ENCODE measurements at regions not wholly inside any gene's neighbourhood (a gene's known extent, or its start where the extent isn't known, plus 50 kb on each side); places are given as distances from the start of the nearest gene placed in this dataset.
A peak's percentile ranks its signal among the peaks of the same experiment; 100 is the strongest.
"Not testable (repeated sequence)": the region's sequence is repeated elsewhere in the genome, so short reads cannot be mapped to it uniquely, and the experiment has no call there.

GRCh38 chr10:118875087-118875486 is 120.3 kb upstream of the CACUL1 start:
- intact Hi-C loops (cut with DNase I): no loop called here
- H3K4me3 ChIP-seq: no peak overlapping the region
- 96% methylated on average over 1 of the region's 1 CpG for WGBS
- H3K4me1 ChIP-seq: peaks cover 17 to 27% (median 25%) of the 10 kb centered on the region in 4 donors
- no peak for DNase-seq (ENCODE audit: extremely low spot score)
- no peaks in the 10 kb centered on the region for H3K27me3 ChIP-seq
- TF ChIP-seq EP300 (IDR thresholded peaks at IDR 0.05) (no peak), POLR2A (IDR thresholded peaks at IDR 0.05; ENCODE audit: low read depth) (no peak), POLR2AphosphoS5 (IDR thresholded peaks at IDR 0.05) (no peak), CTCF (IDR thresholded peaks at IDR 0.05) (no peak)
- no peaks in the 10 kb centered on the region for H3K9me3 ChIP-seq
- no peak overlapping the region for H3K27ac ChIP-seq (replicated peaks in 1 of 4)
- H3K36me3 ChIP-seq: no peaks in the 10 kb centered on the region

GRCh38 chr10:118882741-118883140 is 128.0 kb upstream of the CACUL1 start:
- Histone ChIP-seq H3K4me1 (no peaks in the 10 kb centered on the region), H3K27me3 (no peaks in the 10 kb centered on the region), H3K9me3 (no peaks in the 10 kb centered on the region), H3K27ac (replicated peaks in 1 of 4) (no peak overlapping the region), H3K4me3 (no peak overlapping the region), H3K36me3 (no peaks in the 10 kb centered on the region)
- no peak for DNase-seq (ENCODE audit: extremely low spot score)
- TF ChIP-seq CTCF (IDR thresholded peaks at IDR 0.05) (no peak), EP300 (IDR thresholded peaks at IDR 0.05) (no peak), POLR2A (IDR thresholded peaks at IDR 0.05; ENCODE audit: low read depth) (no peak), POLR2AphosphoS5 (IDR thresholded peaks at IDR 0.05) (no peak)
- 86% methylated on average over 2 of the region's 2 CpGs for WGBS
- intact Hi-C loops (cut with DNase I): no loop called here

- no peaks in the 10 kb centered on the region for H3K36me3 ChIP-seq
- no peak overlapping the region for H3K4me3 ChIP-seq
- no peak overlapping the region for H3K27ac ChIP-seq (replicated peaks in 1 of 4)
- 33% methylated on average over 1 of the region's 1 CpG for WGBS
- intact Hi-C loops (cut with DNase I): no loop called here
- no peaks in the 10 kb centered on the region for H3K4me1 ChIP-seq
- no peaks in the 10 kb centered on the region for H3K27me3 ChIP-seq
- H3K9me3 ChIP-seq: peaks cover 0 to 4% (median 0%) of the 10 kb centered on the region in 4 donors
- TF ChIP-seq EP300 (IDR thresholded peaks at IDR 0.05) (no peak), POLR2AphosphoS5 (IDR thresholded peaks at IDR 0.05) (no peak), POLR2A (IDR thresholded peaks at IDR 0.05; ENCODE audit: low read depth) (no peak), CTCF (IDR thresholded peaks at IDR 0.05) (no peak)
- DNase-seq (ENCODE audit: extremely low spot score): peak; percentile 78
Observed at GRCh38 chr10:118892255-118892654, 137.3 kb upstream of the NANOS1 start.

- 97% methylated on average over 18 of the region's 25 CpGs for WGBS
- intact Hi-C loops (cut with DNase I); H3K27me3 ChIP-seq; H3K9me3 ChIP-seq; H3K27ac ChIP-seq (replicated peaks in 1 of 4); H3K4me3 ChIP-seq; H3K36me3 ChIP-seq; H3K4me1 ChIP-seq: not testable (repeated sequence)
- DNase-seq (ENCODE audit: extremely low spot score): peak; percentile 12
Observed at GRCh38 chr10:118894891-118895290, 134.6 kb upstream of the NANOS1 start.

GRCh38 chr10:118900617-118901016 is 128.9 kb upstream of the NANOS1 start:
- H3K4me3 ChIP-seq: no peak overlapping the region
- H3K36me3 ChIP-seq: no peaks in the 10 kb centered on the region
- peaks cover 0 to 6% (median 0%) of the 10 kb centered on the region in 4 donors for H3K4me1 ChIP-seq
- 92% methylated on average over 9 of the region's 9 CpGs for WGBS
- peak; percentile 66 for DNase-seq (ENCODE audit: extremely low spot score)
- intact Hi-C loops (cut with DNase I): no loop called here
- H3K27ac ChIP-seq (replicated peaks in 1 of 4): no peak overlapping the region
- peaks cover 0 to 5% (median 0%) of the 10 kb centered on the region in 4 donors for H3K9me3 ChIP-seq
- no peaks in the 10 kb centered on the region for H3K27me3 ChIP-seq
- TF ChIP-seq EP300 (IDR thresholded peaks at IDR 0.05): no peak
- no peak for TF ChIP-seq CTCF (IDR thresholded peaks at IDR 0.05)
- TF ChIP-seq POLR2AphosphoS5 (IDR thresholded peaks at IDR 0.05): no peak
- TF ChIP-seq POLR2A (IDR thresholded peaks at IDR 0.05; ENCODE audit: low read depth): no peak
